ENCODE measurements at regions not wholly inside any gene's neighbourhood (a gene's known extent, or its start where the extent isn't known, plus 50 kb on each side); places are given as distances from the start of the nearest gene placed in this dataset.

DNA sequence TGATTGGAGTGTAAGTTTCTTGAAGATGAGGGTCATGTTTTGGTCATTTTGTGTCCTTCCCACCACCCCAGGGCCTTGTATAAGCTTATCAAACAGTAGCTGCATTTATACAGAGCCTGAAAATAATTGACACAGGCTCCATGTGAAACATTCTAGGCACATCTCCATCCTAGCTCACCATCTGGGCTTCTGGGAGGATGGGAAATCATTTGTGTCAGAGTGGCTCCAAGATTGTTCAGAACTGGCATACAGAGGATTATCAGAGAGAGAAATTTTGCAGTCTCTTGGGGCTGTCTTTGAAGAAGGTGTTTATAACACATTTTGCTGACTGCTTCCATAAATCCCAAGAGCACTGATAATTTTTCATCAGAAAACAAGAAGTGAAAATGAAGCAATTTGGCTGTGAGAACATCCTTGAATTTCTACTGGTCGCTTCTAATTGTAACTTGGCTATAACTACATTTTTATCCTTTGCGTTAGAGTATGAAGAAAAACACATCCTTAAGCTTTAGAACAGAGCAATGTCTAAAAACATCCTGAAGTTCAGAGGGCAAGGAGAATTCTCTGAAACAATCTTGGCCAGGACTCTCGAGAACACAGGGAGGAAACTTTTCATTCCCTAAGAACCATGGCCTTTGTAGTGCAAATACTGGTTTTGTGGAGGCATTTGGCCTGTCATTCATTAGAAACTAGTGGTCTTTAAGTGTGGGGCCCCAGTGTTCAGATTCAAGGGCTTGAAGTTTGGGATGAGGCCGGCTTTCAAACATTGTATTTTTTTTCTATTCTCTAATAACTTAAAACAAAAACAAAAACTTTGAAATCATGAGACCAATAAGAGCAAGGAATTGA is 151.1 kb downstream of the DACT1 start:
- TF ChIP-seq, protein P1, sequence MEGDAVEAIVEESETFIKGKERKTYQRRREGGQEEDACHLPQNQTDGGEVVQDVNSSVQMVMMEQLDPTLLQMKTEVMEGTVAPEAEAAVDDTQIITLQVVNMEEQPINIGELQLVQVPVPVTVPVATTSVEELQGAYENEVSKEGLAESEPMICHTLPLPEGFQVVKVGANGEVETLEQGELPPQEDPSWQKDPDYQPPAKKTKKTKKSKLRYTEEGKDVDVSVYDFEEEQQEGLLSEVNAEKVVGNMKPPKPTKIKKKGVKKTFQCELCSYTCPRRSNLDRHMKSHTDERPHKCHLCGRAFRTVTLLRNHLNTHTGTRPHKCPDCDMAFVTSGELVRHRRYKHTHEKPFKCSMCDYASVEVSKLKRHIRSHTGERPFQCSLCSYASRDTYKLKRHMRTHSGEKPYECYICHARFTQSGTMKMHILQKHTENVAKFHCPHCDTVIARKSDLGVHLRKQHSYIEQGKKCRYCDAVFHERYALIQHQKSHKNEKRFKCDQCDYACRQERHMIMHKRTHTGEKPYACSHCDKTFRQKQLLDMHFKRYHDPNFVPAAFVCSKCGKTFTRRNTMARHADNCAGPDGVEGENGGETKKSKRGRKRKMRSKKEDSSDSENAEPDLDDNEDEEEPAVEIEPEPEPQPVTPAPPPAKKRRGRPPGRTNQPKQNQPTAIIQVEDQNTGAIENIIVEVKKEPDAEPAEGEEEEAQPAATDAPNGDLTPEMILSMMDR (optimal IDR thresholded peaks at IDR 0.05 in 1 of 3, IDR thresholded peaks at IDR 0.05 in 1 of 3, conservative IDR thresholded peaks at IDR 0.05 in 1 of 3; ENCODE audit: extremely low read depth in 1 of 3, insufficient read depth in 2 of 3, low read length in 3 of 3) = no peak
- no peak for TF ChIP-seq EZH2 (IDR thresholded peaks at IDR 0.05; ENCODE audit: low read length)

All from keratinocyte (primary cell).